K562 (cell line): ENCODE measurements at regions not wholly inside any gene's neighbourhood (a gene's known extent, or its start where the extent isn't known, plus 50 kb on each side); places are given as distances from the start of the nearest gene placed in this dataset.

ENCODE experiments used
- ATAC-seq: fragments of 200-7000 bp; cut with Tn5 transposase; 3 replicates; pipeline ENCODE4 v1.9.1; 2020; ENCODE audit warnings: moderate library complexity
- BruUV-seq: library from RNA; stranded (reverse); fragments of 400-500 nt; replicated peaks from 2 replicates; lab custom pipeline; 2021; lab: Mats Ljungman, UMichigan
- CTCF ChIA-PET: fragments of 300-600 bp; formaldehyde crosslinking; extraction: SDS; loops from one replicate; lab custom pipeline; 2021; ENCODE audit warnings: low intra/inter-chr PET ratio; lab: Yijun Ruan, JAX
- POLR2A ChIA-PET: fragments of 300-600, 350-650 bp; sonication (Branson Sonifier 250); formaldehyde crosslinking; extraction: SDS; loops from one replicate; lab custom pipeline; 2021; ENCODE audit warnings: antibody characterized with exemption, inconsistent platforms; lab: Yijun Ruan, JAX
- DNase-seq, 4 experiments: peaks; one replicate each; pipeline versions ENCODE4 v3.0.0 to v3.0.0-alpha.2; 2011 to 2018; ENCODE audit warnings: low spot score in 3 of 4, mixed read lengths in 3 of 4; ENCODE audit errors: extremely low read depth in 1 of 4
- FAIRE-seq: peaks from 2 replicates; lab custom pipeline; 2011; peaks lifted over from hg19 to GRCh38; lab: Jason Lieb, UNC
- H2AFZ ChIP-seq: 2 replicates; pipeline ENCODE4 v1.6.0; 2011; ENCODE audit warnings: low read depth, low read length, control low read depth, inconsistent platforms
- H3K27ac ChIP-seq: fragments of 200-600 bp; 3 replicates; pipeline ENCODE4 v1.8.0; 2011; ENCODE audit warnings: low read depth, mild to moderate bottlenecking, control low read depth, inconsistent platforms, low read length, moderate library complexity, mixed read lengths; ENCODE audit errors: extremely low read depth
- H3K27me3 ChIP-seq, 2 experiments: fragments of 300-600 bp in 1 of 2; 2 replicates in 1 of 2; 3 replicates in 1 of 2; pipeline versions ENCODE4 v1.6.0 to v1.8.0; 2011; ENCODE audit warnings: inconsistent platforms in 2 of 2, low read length in 2 of 2, mild to moderate bottlenecking in 1 of 2, mixed read lengths in 1 of 2, moderate library complexity in 1 of 2; ENCODE audit not compliant: control insufficient read depth in 2 of 2, insufficient read depth in 2 of 2
- H3K36me3 ChIP-seq: fragments of 300-600 bp; 3 replicates; pipeline ENCODE4 v1.8.0; 2011; ENCODE audit warnings: mild to moderate bottlenecking, low read length, inconsistent platforms; ENCODE audit not compliant: control insufficient read depth, insufficient read depth
- H3K4me1 ChIP-seq, 2 experiments: fragments of 200-600 bp in 1 of 2; replicated peaks in 1 of 2; 2 replicates in 1 of 2; 3 replicates in 1 of 2; pipeline versions ENCODE4 v1.5.1 to v1.8.0; 2011; ENCODE audit warnings: inconsistent platforms in 2 of 2, low read length in 2 of 2, mild to moderate bottlenecking in 1 of 2, mixed read lengths in 1 of 2, moderate library complexity in 1 of 2; ENCODE audit not compliant: control insufficient read depth in 2 of 2, insufficient read depth in 2 of 2
- H3K4me2 ChIP-seq: 2 replicates; pipeline ENCODE4 v1.6.1; 2011; ENCODE audit warnings: low read length, control low read depth, inconsistent platforms, mixed read lengths; ENCODE audit not compliant: insufficient read depth
- H3K4me3 ChIP-seq: fragments of 200-600 bp; sonication (generic), shearing (Covaris generic); 2 replicates; pipeline ENCODE4 v1.5.1; 2016; ENCODE audit warnings: control low read depth, inconsistent platforms
- H3K79me2 ChIP-seq: fragments of 200-600 bp; 3 replicates; pipeline ENCODE4 v1.8.0; 2011; ENCODE audit warnings: low read length, inconsistent platforms; ENCODE audit not compliant: control insufficient read depth, insufficient read depth
- H3K9ac ChIP-seq, 2 experiments: 2 replicates each; pipeline versions ENCODE4 v1.6.0 to v1.6.1; 2011; ENCODE audit warnings: low read depth in 2 of 2, low read length in 2 of 2, control low read depth in 1 of 2, inconsistent platforms in 1 of 2, mild to moderate bottlenecking in 1 of 2, mixed read lengths in 1 of 2; ENCODE audit not compliant: insufficient read depth in 1 of 2
- H3K9me1 ChIP-seq: one replicate; pipeline ENCODE4 v1.6.0; 2011; ENCODE audit warnings: inconsistent platforms, mild to moderate bottlenecking, low read length, moderate library complexity; ENCODE audit not compliant: control insufficient read depth, insufficient read depth
- H3K9me3 ChIP-seq: replicated peaks from 2 replicates; pipeline ENCODE4 v1.5.1; 2011; ENCODE audit warnings: low read depth, low read length, inconsistent platforms; ENCODE audit not compliant: control insufficient read depth, insufficient read depth
- H4K20me1 ChIP-seq: replicated peaks from 2 replicates; pipeline ENCODE4 v1.6.1; 2011; ENCODE audit warnings: low read length, inconsistent platforms, mixed read lengths; ENCODE audit not compliant: control insufficient read depth, insufficient read depth
- ARHGAP35 ChIP-seq: fragments of 450-650 bp; IDR thresholded peaks from 2 replicates; pipeline ENCODE4 v1.6.1; 2018; ENCODE audit not compliant: partially characterized antibody
- NFIX ChIP-seq: fragments of 250-450 bp; sonication (Bioruptor Pico); IDR thresholded peaks from 2 replicates; pipeline ENCODE4 v1.4.0; 2020; ENCODE audit warnings: low read depth, mild to moderate bottlenecking, moderate library complexity
- RBM25 ChIP-seq: fragments of 200-400 bp; formaldehyde crosslinking; IDR thresholded peaks from 2 replicates; pipeline ENCODE4 v1.6.1; 2018; ENCODE audit warnings: low read length, low read depth, moderate library complexity; ENCODE audit not compliant: severe bottlenecking
- ZNF134 ChIP-seq: fragments of 250-450 bp; sonication (Bioruptor Pico); conservative IDR thresholded peaks from 2 replicates; pipeline ENCODE4 v1.4.0; 2020
- ZNF561 ChIP-seq: fragments of 450-650 bp; formaldehyde crosslinking; conservative IDR thresholded peaks from 2 replicates; pipeline ENCODE4 v1.4.0; 2020; ENCODE audit warnings: mild to moderate bottlenecking, moderate library complexity
- ZNF644 ChIP-seq: fragments of 200-800 bp; sonication (Bioruptor generic); IDR thresholded peaks from 2 replicates; pipeline ENCODE4 v1.6.1; 2016; ENCODE audit warnings: low read depth, missing genetic modification characterization, missing compliant biosample characterization
- ZNF76 ChIP-seq: fragments of 250-450 bp; sonication (Bioruptor Pico); IDR thresholded peaks from 2 replicates; pipeline ENCODE4 v1.4.0; 2020; ENCODE audit warnings: mild to moderate bottlenecking, moderate library complexity, borderline replicate concordance
- WGBS: fragments of 100-300 bp; shearing (Covaris generic); methylation state at CpG from one replicate; pipeline ENCODE4 v1.1.6; 2016; ENCODE audit warnings: low coverage, mixed read lengths; ENCODE audit not compliant: insufficient coverage; ENCODE audit errors: missing lambda C conversion rate; 5-methylcytosine and 5-hydroxymethylcytosine counted together
- in situ Hi-C: fragments of 300-500 bp; cut with MboI; formaldehyde crosslinking; loops from 4 replicates; pipeline ENCODE4 v1.15.0; 2018; ENCODE audit warnings: inconsistent platforms, mixed read lengths
- intact Hi-C: fragments of 100-400 bp; cut with micrococcal nuclease; formaldehyde crosslinking; loops from 2 replicates; pipeline ENCODE4 v1.14.2; 2022
- TF ChIP-seq, protein P1 (sequence below): fragments of 250-450 bp; sonication (Bioruptor Pico); IDR thresholded peaks from 2 replicates; pipeline ENCODE4 v1.6.1; 2021; ENCODE audit warnings: mild to moderate bottlenecking
- TF ChIP-seq, protein P2 (sequence below): fragments of 250-450 bp; sonication (Bioruptor Pico); IDR thresholded peaks from 2 replicates; pipeline ENCODE4 v1.8.0; 2022; ENCODE audit warnings: moderate library complexity, mild to moderate bottlenecking, inconsistent platforms
- TF ChIP-seq, protein P3 (sequence below): sonication (generic); formaldehyde crosslinking; IDR thresholded peaks from 2 replicates; pipeline ENCODE4 v1.8.1; 2023; ENCODE audit warnings: mild to moderate bottlenecking, missing genetic modification reagents
- TF ChIP-seq, protein P4 (sequence below): fragments of 250-450 bp; sonication (Bioruptor Pico); IDR thresholded peaks from 2 replicates; pipeline ENCODE4 v1.4.0; 2020; ENCODE audit warnings: mild to moderate bottlenecking

DNA sequence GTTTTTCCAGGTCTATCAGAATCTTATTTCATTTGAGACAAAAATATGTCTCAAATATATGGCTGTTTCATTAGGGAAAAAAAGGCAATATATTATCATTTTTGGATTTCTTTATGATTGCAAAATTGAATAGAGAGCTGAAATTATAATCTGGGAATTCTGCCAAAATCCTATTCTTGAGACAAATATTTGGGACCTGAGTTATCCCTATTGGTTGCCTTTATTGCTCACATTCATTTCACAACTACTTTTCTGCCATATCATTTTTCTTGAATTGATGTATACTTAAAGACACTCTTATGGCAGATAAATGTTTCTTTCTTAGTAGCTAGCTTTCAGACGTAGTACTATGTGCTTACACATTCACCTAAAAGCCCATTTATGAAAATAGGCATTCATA lies 241.6 kb upstream of the NOVA1 start:
- ChIA-PET POLR2A (no interaction called here), CTCF (no interaction called here)
- DNase-seq (no peak), ATAC-seq (no peak), FAIRE-seq (no peak)
- H3K27me3 ChIP-seq, result no peaks in the 10 kb centered on the region
- H3K27ac ChIP-seq, result no peak overlapping the region
- in situ Hi-C loops (no loop called here), intact Hi-C loops (no loop called here)
- H3K4me3 ChIP-seq, result no peak overlapping the region
- H4K20me1 ChIP-seq, result no peaks in the 10 kb centered on the region
- TF ChIP-seq ZNF76 (CRISPR knock-in tag) (no peak), RBM25 (no peak), ZNF644 (tag) (no peak), NFIX (no peak), ARHGAP35 (no peak), ZNF561 (CRISPR knock-in tag) (no peak), ZNF134 (no peak)
- TF ChIP-seq, protein P1, sequence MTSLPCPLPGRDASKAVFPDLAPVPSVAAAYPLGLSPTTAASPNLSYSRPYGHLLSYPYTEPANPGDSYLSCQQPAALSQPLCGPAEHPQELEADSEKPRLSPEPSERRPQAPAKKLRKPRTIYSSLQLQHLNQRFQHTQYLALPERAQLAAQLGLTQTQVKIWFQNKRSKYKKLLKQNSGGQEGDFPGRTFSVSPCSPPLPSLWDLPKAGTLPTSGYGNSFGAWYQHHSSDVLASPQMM (CRISPR knock-in tag), result no peak
- TF ChIP-seq, protein P2, sequence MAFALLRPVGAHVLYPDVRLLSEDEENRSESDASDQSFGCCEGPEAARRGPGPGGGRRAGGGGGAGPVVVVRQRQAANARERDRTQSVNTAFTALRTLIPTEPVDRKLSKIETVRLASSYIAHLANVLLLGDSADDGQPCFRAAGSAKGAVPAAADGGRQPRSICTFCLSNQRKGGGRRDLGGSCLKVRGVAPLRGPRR (CRISPR knock-in tag), result no peak
- TF ChIP-seq, protein P3, sequence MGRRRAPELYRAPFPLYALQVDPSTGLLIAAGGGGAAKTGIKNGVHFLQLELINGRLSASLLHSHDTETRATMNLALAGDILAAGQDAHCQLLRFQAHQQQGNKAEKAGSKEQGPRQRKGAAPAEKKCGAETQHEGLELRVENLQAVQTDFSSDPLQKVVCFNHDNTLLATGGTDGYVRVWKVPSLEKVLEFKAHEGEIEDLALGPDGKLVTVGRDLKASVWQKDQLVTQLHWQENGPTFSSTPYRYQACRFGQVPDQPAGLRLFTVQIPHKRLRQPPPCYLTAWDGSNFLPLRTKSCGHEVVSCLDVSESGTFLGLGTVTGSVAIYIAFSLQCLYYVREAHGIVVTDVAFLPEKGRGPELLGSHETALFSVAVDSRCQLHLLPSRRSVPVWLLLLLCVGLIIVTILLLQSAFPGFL, result no peak
- TF ChIP-seq, protein P4, sequence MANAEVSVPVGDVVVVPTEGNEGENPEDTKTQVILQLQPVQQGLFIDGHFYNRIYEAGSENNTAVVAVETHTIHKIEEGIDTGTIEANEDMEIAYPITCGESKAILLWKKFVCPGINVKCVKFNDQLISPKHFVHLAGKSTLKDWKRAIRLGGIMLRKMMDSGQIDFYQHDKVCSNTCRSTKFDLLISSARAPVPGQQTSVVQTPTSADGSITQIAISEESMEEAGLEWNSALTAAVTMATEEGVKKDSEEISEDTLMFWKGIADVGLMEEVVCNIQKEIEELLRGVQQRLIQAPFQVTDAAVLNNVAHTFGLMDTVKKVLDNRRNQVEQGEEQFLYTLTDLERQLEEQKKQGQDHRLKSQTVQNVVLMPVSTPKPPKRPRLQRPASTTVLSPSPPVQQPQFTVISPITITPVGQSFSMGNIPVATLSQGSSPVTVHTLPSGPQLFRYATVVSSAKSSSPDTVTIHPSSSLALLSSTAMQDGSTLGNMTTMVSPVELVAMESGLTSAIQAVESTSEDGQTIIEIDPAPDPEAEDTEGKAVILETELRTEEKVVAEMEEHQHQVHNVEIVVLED (CRISPR knock-in tag), result no peak
- H3K36me3 ChIP-seq, result no peaks in the 10 kb centered on the region
- peaks cover 10% of the 10 kb centered on the region for H3K79me2 ChIP-seq
- H3K9me1 ChIP-seq, result no peaks in the 10 kb centered on the region
- no peak overlapping the region for H3K9ac ChIP-seq
- H3K4me2 ChIP-seq, result no peak overlapping the region
- no peak overlapping the region for H2AFZ ChIP-seq
- peaks cover 0 to 6% of the 10 kb centered on the region in 2 experiments; a peak in 2 of 5 replicates for H3K4me1 ChIP-seq
- H3K9me3 ChIP-seq, result no peaks in the 10 kb centered on the region
- no TSS peak for BruUV-seq
- WGBS, result 0% methylated on average over 1 of the region's 1 CpG
